ENCODE measurements at regions not wholly inside any gene's neighbourhood (a gene's known extent, or its start where the extent isn't known, plus 50 kb on each side); places are given as distances from the start of the nearest gene placed in this dataset.

GRCh38 chr2:10225291-10226037 lies 77.2 kb upstream of the HPCAL1 start:
- no peaks in the 10 kb centered on the region for H3K9me1 ChIP-seq (ENCODE audit: control insufficient read depth, insufficient read depth, low read length)
- H3K36me3 ChIP-seq (ENCODE audit: control insufficient read depth, insufficient read depth, low read length): no peaks in the 10 kb centered on the region
- no peak for ATAC-seq
- ChIA-PET CTCF (ENCODE audit: low intra/inter-chr PET ratio) (no interaction called here), POLR2A (interaction anchor here (1.0 to 1.6 kb wide), 2 partner anchors 11 to 96 kb away, joined by 3 to 4 read pairs; no protein-coding TSS in a partner anchor)
- H3K27me3 ChIP-seq (ENCODE audit: control insufficient read depth in 2 of 2, insufficient read depth in 2 of 2, low read length in 2 of 2): peaks cover 0 to 17% of the 10 kb centered on the region in 2 experiments; a peak in 3 of 5 replicates
- FAIRE-seq: no peak
- peak overlapping the region in 1 of 2 experiments; percentile 60; a peak in 2 of 4 replicates for H3K9ac ChIP-seq (ENCODE audit: insufficient read depth in 1 of 2, low read depth in 2 of 2, low read length in 2 of 2)
- BruUV-seq (replicated peaks): no TSS peak
- no peak for DNase-seq (ENCODE audit: extremely low read depth in 1 of 4, low spot score in 3 of 4)
- in situ Hi-C loops (cut with MboI) (no loop called here), intact Hi-C loops (cut with micrococcal nuclease) (no loop called here)
- H3K27ac ChIP-seq (ENCODE audit: extremely low read depth, low read depth, low read length): no peak overlapping the region
- no peaks in the 10 kb centered on the region for H3K9me3 ChIP-seq (replicated peaks; ENCODE audit: control insufficient read depth, insufficient read depth, low read depth, low read length)
- H4K20me1 ChIP-seq (replicated peaks; ENCODE audit: control insufficient read depth, insufficient read depth, low read length): no peaks in the 10 kb centered on the region
- peaks cover 2 to 9% of the 10 kb centered on the region in 2 experiments; a peak in 3 of 5 replicates for H3K4me1 ChIP-seq (replicated peaks in 1 of 2; ENCODE audit: control insufficient read depth in 2 of 2, insufficient read depth in 2 of 2, low read length in 2 of 2)
- no peak overlapping the region for H3K4me2 ChIP-seq (ENCODE audit: insufficient read depth, low read length)
- H3K4me3 ChIP-seq: no peak overlapping the region
- H2AFZ ChIP-seq (ENCODE audit: low read depth, low read length): no peak overlapping the region
- 51% methylated on average over 13 of the region's 15 CpGs for WGBS (ENCODE audit: insufficient coverage, low coverage, missing lambda C conversion rate)
- H3K79me2 ChIP-seq (ENCODE audit: control insufficient read depth, insufficient read depth, low read length): no peaks in the 10 kb centered on the region
- TF ChIP-seq NCOR1 (IDR thresholded peaks at IDR 0.05) (no peak), ZNF609 (CRISPR knock-in tag; IDR thresholded peaks at IDR 0.05; ENCODE audit: borderline replicate concordance) (no peak), FOXP4 (CRISPR knock-in tag; IDR thresholded peaks at IDR 0.05; ENCODE audit: borderline replicate concordance) (no peak), ZNF407 (IDR thresholded peaks at IDR 0.05; ENCODE audit: low read depth) (no peak), MEIS2 (IDR thresholded peaks at IDR 0.05; ENCODE audit: partially characterized antibody) (no peak), MCM3 (IDR thresholded peaks at IDR 0.05) (no peak)

Data from K562 (cell line).